GM23338 (cell line): ENCODE measurements at regions not wholly inside any gene's neighbourhood (a gene's known extent, or its start where the extent isn't known, plus 50 kb on each side); places are given as distances from the start of the nearest gene placed in this dataset.

Experiments
- ATAC-seq: fragments of 200-7000 bp; cut with Tn5 transposase; 3 replicates; pipeline ENCODE4 v1.9.1; 2020
- DNase-seq: peaks from one replicate; pipeline ENCODE4 v3.0.0-alpha.2; 2015; ENCODE audit warnings: low spot score
- H2AFZ ChIP-seq: fragments of 200-600 bp; sonication (generic); 2 replicates; pipeline ENCODE4 v1.8.0; 2016; ENCODE audit warnings: antibody characterized with exemption, mild to moderate bottlenecking, moderate library complexity
- H3F3A ChIP-seq: fragments of 200-600 bp; sonication (generic); replicated peaks from 2 replicates; pipeline ENCODE4 v1.8.0; 2017; ENCODE audit warnings: antibody characterized with exemption, mixed run types, low read depth
- H3K27ac ChIP-seq: fragments of 200-600 bp; sonication (generic); 2 replicates; pipeline ENCODE4 v1.6.1; 2016; ENCODE audit warnings: low read depth
- H3K27me3 ChIP-seq: fragments of 200-600 bp; sonication (generic); 2 replicates; pipeline ENCODE4 v1.8.0; 2016; ENCODE audit warnings: mild to moderate bottlenecking, mixed run types, moderate library complexity; ENCODE audit not compliant: insufficient read depth
- H3K36me3 ChIP-seq: fragments of 200-600 bp; sonication (generic); 2 replicates; pipeline ENCODE4 v1.8.0; 2016; ENCODE audit warnings: mild to moderate bottlenecking; ENCODE audit not compliant: insufficient read depth
- H3K4me1 ChIP-seq: fragments of 200-600 bp; sonication (generic); 2 replicates; pipeline ENCODE4 v1.8.0; 2016; ENCODE audit warnings: mild to moderate bottlenecking, moderate library complexity; ENCODE audit not compliant: insufficient read depth
- H3K4me2 ChIP-seq: fragments of 200-600 bp; sonication (generic); 2 replicates; pipeline ENCODE4 v1.7.1; 2017; ENCODE audit warnings: mixed run types
- H3K4me3 ChIP-seq: fragments of 200-600 bp; sonication (generic); 2 replicates; pipeline ENCODE4 v1.6.1; 2016; ENCODE audit warnings: mixed run types
- H3K79me2 ChIP-seq: fragments of 200-600 bp; sonication (generic); replicated peaks from 2 replicates; pipeline ENCODE4 v1.8.0; 2017; ENCODE audit warnings: mild to moderate bottlenecking; ENCODE audit not compliant: insufficient read depth
- H3K9me2 ChIP-seq: fragments of 200-600 bp; sonication (generic); 2 replicates; pipeline ENCODE4 v1.8.0; 2017; ENCODE audit not compliant: insufficient read depth
- H4K20me1 ChIP-seq: fragments of 200-600 bp; sonication (generic); replicated peaks from 2 replicates; pipeline ENCODE4 v1.8.0; 2017; ENCODE audit warnings: mild to moderate bottlenecking; ENCODE audit not compliant: insufficient read depth
- H3K27ac Mint-ChIP-seq: 2 replicates; pipeline ENCODE4 v1.8.0; 2020; ENCODE audit warnings: inconsistent platforms, mild to moderate bottlenecking, moderate library complexity, mixed read lengths
- H3K27me3 Mint-ChIP-seq: 3 replicates; pipeline ENCODE4 v1.8.0; 2022; ENCODE audit warnings: low read depth, mild to moderate bottlenecking, moderate library complexity, mixed read lengths, inconsistent platforms; ENCODE audit not compliant: insufficient read depth, poor library complexity
- H3K36me3 Mint-ChIP-seq: 3 replicates; pipeline ENCODE4 v1.8.0; 2021; ENCODE audit warnings: low read depth, mild to moderate bottlenecking, inconsistent platforms, moderate library complexity, mixed read lengths
- H3K4me1 Mint-ChIP-seq: 3 replicates; pipeline ENCODE4 v1.8.0; 2020; ENCODE audit warnings: mild to moderate bottlenecking, inconsistent platforms, mixed read lengths
- H3K4me3 Mint-ChIP-seq: 3 replicates; pipeline ENCODE4 v1.8.0; 2021; ENCODE audit warnings: moderate library complexity, mild to moderate bottlenecking, inconsistent platforms, mixed read lengths
- H3K9me3 Mint-ChIP-seq: 3 replicates; pipeline ENCODE4 v1.8.0; 2020; ENCODE audit warnings: moderate library complexity, mild to moderate bottlenecking, inconsistent platforms, mixed read lengths
- JUNB ChIP-seq: IDR thresholded peaks from one replicate; pipeline ENCODE4 v1.6.1; 2016; ENCODE audit warnings: antibody characterized with exemption; ENCODE audit not compliant: unreplicated experiment
- NANOG ChIP-seq: IDR thresholded peaks from 2 replicates; pipeline ENCODE4 v1.6.1; 2016; ENCODE audit warnings: antibody characterized with exemption, borderline replicate concordance
- STAT1 ChIP-seq: IDR thresholded peaks from one replicate; pipeline ENCODE4 v1.6.1; 2016; ENCODE audit warnings: antibody characterized with exemption; ENCODE audit not compliant: unreplicated experiment
- ZNF114 ChIP-seq: fragments of 250-450 bp; sonication (Bioruptor Pico); IDR thresholded peaks from 2 replicates; pipeline ENCODE4 v1.5.0; 2020; ENCODE audit warnings: mild to moderate bottlenecking, moderate library complexity
- TF ChIP-seq, protein P1 (sequence below), 2 experiments: fragments of 200-600 bp in 1 of 2; sonication (generic) in 1 of 2; conservative IDR thresholded peaks; 2 replicates each; pipeline versions ENCODE4 v1.5.1 to v1.6.1; 2016 to 2017; ENCODE audit warnings: antibody characterized with exemption in 2 of 2, low read depth in 2 of 2, mild to moderate bottlenecking in 2 of 2, moderate library complexity in 1 of 2
- TF ChIP-seq, protein P2 (sequence below): IDR thresholded peaks from 2 replicates; pipeline ENCODE4 v1.6.1; 2016; ENCODE audit warnings: antibody characterized with exemption
- TF ChIP-seq, protein P3 (sequence below): IDR thresholded peaks from one replicate; pipeline ENCODE4 v1.6.1; 2018; ENCODE audit warnings: antibody characterized with exemption; ENCODE audit not compliant: unreplicated experiment

DNA sequence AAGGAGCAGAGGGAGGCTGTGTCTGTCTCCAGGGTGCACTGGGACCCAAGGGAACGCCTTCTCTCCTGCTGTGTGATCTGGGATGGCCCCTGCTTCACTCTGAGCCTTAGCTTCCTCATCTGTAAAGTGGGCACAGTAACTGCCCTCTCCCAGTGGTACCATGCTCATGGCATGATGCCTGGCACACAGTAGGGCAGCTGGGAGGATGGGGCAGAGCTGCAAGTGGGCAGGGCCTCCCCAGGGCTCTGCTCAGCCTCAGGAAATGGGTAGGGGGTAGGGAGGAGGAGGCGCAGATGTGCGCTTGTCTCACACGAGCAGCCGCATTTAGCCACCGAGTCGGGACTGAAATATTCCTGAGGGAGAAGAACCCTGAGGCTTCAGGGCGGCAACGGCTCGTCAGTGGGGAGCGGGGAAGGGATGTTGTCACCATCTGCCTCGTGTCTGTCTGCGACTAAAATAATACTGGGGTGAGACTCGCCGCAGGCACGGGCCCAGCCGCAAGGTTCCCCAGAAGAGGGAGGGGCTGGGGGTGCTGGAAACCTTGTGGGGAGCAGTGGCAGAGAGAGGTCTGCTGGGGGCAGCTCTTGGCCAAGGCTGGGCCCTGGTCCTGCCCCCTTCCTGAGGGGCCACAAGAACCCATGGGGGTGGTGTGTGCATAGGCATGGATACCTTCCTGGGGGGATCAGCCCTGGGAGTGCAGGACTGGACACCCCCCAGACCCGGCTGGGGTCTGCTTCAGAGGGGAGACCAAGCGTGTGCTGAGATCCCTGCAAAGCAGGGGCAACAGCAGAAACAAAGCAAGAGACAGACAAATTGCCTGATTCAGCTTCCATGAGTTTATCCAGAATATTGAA is 55.2 kb upstream of the PSD2 start:
- no peak overlapping the region for H3K4me3 ChIP-seq

DNA sequence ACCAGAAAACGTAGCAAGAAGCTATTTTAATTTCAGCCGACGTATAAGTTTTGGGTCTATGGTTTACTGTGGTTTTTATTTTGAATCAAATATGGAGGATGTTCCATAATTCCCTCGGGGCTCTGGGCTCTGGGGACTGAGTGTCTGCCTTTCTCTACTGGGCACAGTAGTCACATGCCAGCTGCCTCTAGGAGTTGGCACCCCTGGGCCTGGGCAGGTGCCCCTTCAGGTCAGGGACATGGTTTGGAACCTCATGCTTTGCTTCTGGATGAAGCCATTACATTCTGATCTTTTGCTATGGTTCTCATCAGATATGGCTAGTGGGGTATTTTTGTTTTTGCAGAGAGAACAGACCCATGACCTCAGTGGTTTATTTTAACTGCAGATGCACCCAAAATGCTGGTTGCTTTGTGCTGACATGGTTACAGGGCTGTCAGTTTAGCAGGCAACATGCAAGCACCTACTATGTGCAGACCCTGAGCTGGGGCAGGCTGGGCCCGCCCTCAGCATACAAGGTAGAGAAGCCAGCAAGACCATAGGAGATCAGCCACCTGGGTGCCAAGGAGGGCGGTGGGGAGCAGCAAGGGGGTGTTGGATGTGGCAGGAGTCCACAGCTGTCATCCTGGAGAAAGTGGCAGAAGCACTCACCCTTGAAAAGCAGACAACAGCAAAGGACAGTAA is 54.5 kb upstream of the PSD2 start:
- ATAC-seq, result no peak
- Histone ChIP-seq H3K4me1 (peaks cover 19% of the 10 kb centered on the region; the same call in 1 of the 2 replicates), H2AFZ (no peak overlapping the region), H3K27me3 (peaks cover 11% of the 10 kb centered on the region), H3K9me2 (no peaks in the 10 kb centered on the region), H3K79me2 (no peaks in the 10 kb centered on the region), H3K27ac (no peak overlapping the region), H3K4me2 (no peak overlapping the region), H3K4me3 (no peak overlapping the region), H3K36me3 (no peaks in the 10 kb centered on the region), H4K20me1 (no peaks in the 10 kb centered on the region), H3F3A (0 out of 2 replicates have a peak, but pooled peaks cover 10% of the 10 kb centered on the region)
- Mint-ChIP-seq H3K27me3 (peaks cover 24% of the 10 kb centered on the region), H3K9me3 (no peaks in the 10 kb centered on the region), H3K36me3 (no peaks in the 10 kb centered on the region), H3K4me1 (peaks cover 54% of the 10 kb centered on the region), H3K4me3 (no peak overlapping the region), H3K27ac (no peak overlapping the region)
- DNase-seq, result no peak
- TF ChIP-seq ZNF114 (CRISPR knock-in tag), result no peak
- TF ChIP-seq, protein P1, sequence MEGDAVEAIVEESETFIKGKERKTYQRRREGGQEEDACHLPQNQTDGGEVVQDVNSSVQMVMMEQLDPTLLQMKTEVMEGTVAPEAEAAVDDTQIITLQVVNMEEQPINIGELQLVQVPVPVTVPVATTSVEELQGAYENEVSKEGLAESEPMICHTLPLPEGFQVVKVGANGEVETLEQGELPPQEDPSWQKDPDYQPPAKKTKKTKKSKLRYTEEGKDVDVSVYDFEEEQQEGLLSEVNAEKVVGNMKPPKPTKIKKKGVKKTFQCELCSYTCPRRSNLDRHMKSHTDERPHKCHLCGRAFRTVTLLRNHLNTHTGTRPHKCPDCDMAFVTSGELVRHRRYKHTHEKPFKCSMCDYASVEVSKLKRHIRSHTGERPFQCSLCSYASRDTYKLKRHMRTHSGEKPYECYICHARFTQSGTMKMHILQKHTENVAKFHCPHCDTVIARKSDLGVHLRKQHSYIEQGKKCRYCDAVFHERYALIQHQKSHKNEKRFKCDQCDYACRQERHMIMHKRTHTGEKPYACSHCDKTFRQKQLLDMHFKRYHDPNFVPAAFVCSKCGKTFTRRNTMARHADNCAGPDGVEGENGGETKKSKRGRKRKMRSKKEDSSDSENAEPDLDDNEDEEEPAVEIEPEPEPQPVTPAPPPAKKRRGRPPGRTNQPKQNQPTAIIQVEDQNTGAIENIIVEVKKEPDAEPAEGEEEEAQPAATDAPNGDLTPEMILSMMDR (conservative IDR thresholded peaks at IDR 0.05; ENCODE audit: low read depth in 2 of 2), result no peak

More for the DNA sequence above, 55.2 kb upstream of the PSD2 start:
- no peaks in the 10 kb centered on the region for H4K20me1 ChIP-seq
- no peak for ATAC-seq
- H3K9me2 ChIP-seq, result no peaks in the 10 kb centered on the region
- peaks cover 11% of the 10 kb centered on the region for H3K27me3 ChIP-seq
- H3K4me2 ChIP-seq, result no peak overlapping the region
- H3F3A ChIP-seq, result 0 out of 2 replicates have a peak, but pooled peaks cover 10% of the 10 kb centered on the region
- no peaks in the 10 kb centered on the region for H3K36me3 ChIP-seq
- no peak for DNase-seq
- no peak overlapping the region for H3K27ac ChIP-seq
- H2AFZ ChIP-seq, result no peak overlapping the region
- Mint-ChIP-seq H3K27me3 (peaks cover 17% of the 10 kb centered on the region), H3K9me3 (no peaks in the 10 kb centered on the region), H3K27ac (no peak overlapping the region), H3K36me3 (no peaks in the 10 kb centered on the region), H3K4me3 (no peak overlapping the region), H3K4me1 (peaks cover 47% of the 10 kb centered on the region)
- peaks cover 13% of the 10 kb centered on the region; the same call in 1 of the 2 replicates for H3K4me1 ChIP-seq
- no peaks in the 10 kb centered on the region for H3K79me2 ChIP-seq
- TF ChIP-seq, protein P2, sequence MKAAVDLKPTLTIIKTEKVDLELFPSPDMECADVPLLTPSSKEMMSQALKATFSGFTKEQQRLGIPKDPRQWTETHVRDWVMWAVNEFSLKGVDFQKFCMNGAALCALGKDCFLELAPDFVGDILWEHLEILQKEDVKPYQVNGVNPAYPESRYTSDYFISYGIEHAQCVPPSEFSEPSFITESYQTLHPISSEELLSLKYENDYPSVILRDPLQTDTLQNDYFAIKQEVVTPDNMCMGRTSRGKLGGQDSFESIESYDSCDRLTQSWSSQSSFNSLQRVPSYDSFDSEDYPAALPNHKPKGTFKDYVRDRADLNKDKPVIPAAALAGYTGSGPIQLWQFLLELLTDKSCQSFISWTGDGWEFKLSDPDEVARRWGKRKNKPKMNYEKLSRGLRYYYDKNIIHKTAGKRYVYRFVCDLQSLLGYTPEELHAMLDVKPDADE, result no peak
- no peak for TF ChIP-seq NANOG

DNA sequence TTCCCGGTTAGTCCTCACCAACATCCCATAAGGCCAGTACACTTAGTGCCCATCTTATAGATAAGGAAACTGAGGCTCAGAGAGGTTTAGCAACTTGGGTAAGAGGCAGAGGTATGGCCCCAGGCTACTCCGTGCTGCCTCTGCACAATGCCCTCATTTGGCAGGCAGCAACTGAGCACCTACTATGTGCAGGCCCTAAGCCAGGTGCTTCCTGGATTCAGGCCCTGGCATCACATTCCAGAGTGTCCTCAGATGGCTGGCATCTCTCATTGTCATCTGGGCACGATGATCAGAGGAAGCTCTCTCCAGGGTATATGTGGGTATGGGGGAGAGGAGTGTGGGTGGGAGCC is 53.8 kb upstream of the PSD2 start:
- Mint-ChIP-seq H3K27me3 (peaks cover 29% of the 10 kb centered on the region), H3K9me3 (no peaks in the 10 kb centered on the region), H3K4me3 (no peak overlapping the region), H3K4me1 (peaks cover 55% of the 10 kb centered on the region), H3K27ac (no peak overlapping the region), H3K36me3 (no peaks in the 10 kb centered on the region; the same call in 2 of the 3 replicates)
- H3K36me3 ChIP-seq, result no peaks in the 10 kb centered on the region
- DNase-seq (no peak), ATAC-seq (no peak)
- no peaks in the 10 kb centered on the region for H3K9me2 ChIP-seq
- peaks cover 13% of the 10 kb centered on the region for H3K27me3 ChIP-seq
- no peaks in the 10 kb centered on the region for H4K20me1 ChIP-seq
- H3K4me2 ChIP-seq, result no peak overlapping the region
- H3K27ac ChIP-seq, result no peak overlapping the region
- peaks cover 19% of the 10 kb centered on the region; the same call in 1 of the 2 replicates for H3K4me1 ChIP-seq
- H3F3A ChIP-seq, result 0 out of 2 replicates have a peak, but pooled peaks cover 10% of the 10 kb centered on the region
- H3K4me3 ChIP-seq, result no peak overlapping the region
- no peak overlapping the region for H2AFZ ChIP-seq
- no peaks in the 10 kb centered on the region for H3K79me2 ChIP-seq
- TF ChIP-seq STAT1, result no peak
- TF ChIP-seq, protein P3, sequence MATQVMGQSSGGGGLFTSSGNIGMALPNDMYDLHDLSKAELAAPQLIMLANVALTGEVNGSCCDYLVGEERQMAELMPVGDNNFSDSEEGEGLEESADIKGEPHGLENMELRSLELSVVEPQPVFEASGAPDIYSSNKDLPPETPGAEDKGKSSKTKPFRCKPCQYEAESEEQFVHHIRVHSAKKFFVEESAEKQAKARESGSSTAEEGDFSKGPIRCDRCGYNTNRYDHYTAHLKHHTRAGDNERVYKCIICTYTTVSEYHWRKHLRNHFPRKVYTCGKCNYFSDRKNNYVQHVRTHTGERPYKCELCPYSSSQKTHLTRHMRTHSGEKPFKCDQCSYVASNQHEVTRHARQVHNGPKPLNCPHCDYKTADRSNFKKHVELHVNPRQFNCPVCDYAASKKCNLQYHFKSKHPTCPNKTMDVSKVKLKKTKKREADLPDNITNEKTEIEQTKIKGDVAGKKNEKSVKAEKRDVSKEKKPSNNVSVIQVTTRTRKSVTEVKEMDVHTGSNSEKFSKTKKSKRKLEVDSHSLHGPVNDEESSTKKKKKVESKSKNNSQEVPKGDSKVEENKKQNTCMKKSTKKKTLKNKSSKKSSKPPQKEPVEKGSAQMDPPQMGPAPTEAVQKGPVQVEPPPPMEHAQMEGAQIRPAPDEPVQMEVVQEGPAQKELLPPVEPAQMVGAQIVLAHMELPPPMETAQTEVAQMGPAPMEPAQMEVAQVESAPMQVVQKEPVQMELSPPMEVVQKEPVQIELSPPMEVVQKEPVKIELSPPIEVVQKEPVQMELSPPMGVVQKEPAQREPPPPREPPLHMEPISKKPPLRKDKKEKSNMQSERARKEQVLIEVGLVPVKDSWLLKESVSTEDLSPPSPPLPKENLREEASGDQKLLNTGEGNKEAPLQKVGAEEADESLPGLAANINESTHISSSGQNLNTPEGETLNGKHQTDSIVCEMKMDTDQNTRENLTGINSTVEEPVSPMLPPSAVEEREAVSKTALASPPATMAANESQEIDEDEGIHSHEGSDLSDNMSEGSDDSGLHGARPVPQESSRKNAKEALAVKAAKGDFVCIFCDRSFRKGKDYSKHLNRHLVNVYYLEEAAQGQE, result no peak
- TF ChIP-seq, protein P1 (conservative IDR thresholded peaks at IDR 0.05; ENCODE audit: low read depth in 2 of 2), result no peak
- no peak for TF ChIP-seq JUNB
